ENCODE measurements at regions not wholly inside any gene's neighbourhood (a gene's known extent, or its start where the extent isn't known, plus 50 kb on each side); places are given as distances from the start of the nearest gene placed in this dataset.

GRCh38 chr22:46052331-46052771, 75.4 kb upstream of the WNT7B start:
- peak overlapping the region in 1 of 3 donors; percentile 53 for H3K4me3 ChIP-seq (ENCODE audit: low read length in 3 of 3)
- no peak for TF ChIP-seq CTCF (IDR thresholded peaks at IDR 0.05; ENCODE audit: borderline replicate concordance, extremely low read depth, insufficient read depth)

GRCh38 chr22:46052801-46053562, 76.0 kb upstream of the WNT7B start:
- intact Hi-C loops (cut with DNase I), result no loop called here
- Histone ChIP-seq H3K36me3 (ENCODE audit: control insufficient read depth in 2 of 3, insufficient read depth in 3 of 3, low read length in 3 of 3) (no peaks in the 10 kb centered on the region), H3K9ac (ENCODE audit: low read length in 3 of 3) (peak overlapping the region in 2 of 3 donors; percentile 34 to 75), H3K9me3 (ENCODE audit: control insufficient read depth in 2 of 3, insufficient read depth in 1 of 3, low read length in 3 of 3) (no peaks in the 10 kb centered on the region), H3K4me3 (ENCODE audit: low read length in 3 of 3) (peak overlapping the region; percentile 20 to 64 (median 53)), H3K4me1 (ENCODE audit: control insufficient read depth in 2 of 3, insufficient read depth in 2 of 3, low read depth in 1 of 3, low read length in 3 of 3) (peaks cover 2 to 48% (median 46%) of the 10 kb centered on the region in 3 donors), H3K27me3 (ENCODE audit: control insufficient read depth, insufficient read depth, low read length) (no peaks in the 10 kb centered on the region), H3K27ac (ENCODE audit: low read depth in 2 of 2, low read length in 2 of 2) (peak overlapping the region; percentile 98 to 99)
- DNase-seq (peak in 3 of 5 donors; percentile 63 to 85 (median 66)), FAIRE-seq (no peak)
- no peak for TF ChIP-seq CTCF (IDR thresholded peaks at IDR 0.05; ENCODE audit: borderline replicate concordance, extremely low read depth, insufficient read depth)

More at GRCh38 chr22:46052331-46052771, 75.4 kb upstream of the WNT7B start:
- Histone ChIP-seq H3K27me3 (ENCODE audit: control insufficient read depth, insufficient read depth, low read length) (no peaks in the 10 kb centered on the region), H3K36me3 (ENCODE audit: control insufficient read depth in 2 of 3, insufficient read depth in 3 of 3, low read length in 3 of 3) (no peaks in the 10 kb centered on the region), H3K9ac (ENCODE audit: low read length in 3 of 3) (peak overlapping the region in 2 of 3 donors; percentile 26 to 34), H3K27ac (ENCODE audit: low read depth in 2 of 2, low read length in 2 of 2) (peak overlapping the region; percentile 98 to 99), H3K4me1 (ENCODE audit: control insufficient read depth in 2 of 3, insufficient read depth in 2 of 3, low read depth in 1 of 3, low read length in 3 of 3) (peaks cover 0 to 42% (median 41%) of the 10 kb centered on the region in 3 donors), H3K9me3 (ENCODE audit: control insufficient read depth in 2 of 3, insufficient read depth in 1 of 3, low read length in 3 of 3) (no peaks in the 10 kb centered on the region)
- FAIRE-seq (no peak), DNase-seq (peak in 2 of 5 donors; percentile 42 to 74)
- intact Hi-C loops (cut with DNase I), result no loop called here

GRCh38 chr22:46053563-46054090, 76.7 kb upstream of the WNT7B start:
- peaks cover 2 to 51% (median 48%) of the 10 kb centered on the region in 3 donors for H3K4me1 ChIP-seq (ENCODE audit: control insufficient read depth in 2 of 3, insufficient read depth in 2 of 3, low read depth in 1 of 3, low read length in 3 of 3)
- peak overlapping the region in 2 of 3 donors; percentile 71 to 78 for H3K9ac ChIP-seq (ENCODE audit: low read length in 3 of 3)
- peak overlapping the region; percentile 98 to 99 for H3K27ac ChIP-seq (ENCODE audit: low read depth in 2 of 2, low read length in 2 of 2)
- no peaks in the 10 kb centered on the region for H3K27me3 ChIP-seq (ENCODE audit: control insufficient read depth, insufficient read depth, low read length)
- no peak for FAIRE-seq
- no peak for TF ChIP-seq CTCF (IDR thresholded peaks at IDR 0.05; ENCODE audit: borderline replicate concordance, extremely low read depth, insufficient read depth)
- intact Hi-C loops (cut with DNase I), result no loop called here
- H3K36me3 ChIP-seq (ENCODE audit: control insufficient read depth in 2 of 3, insufficient read depth in 3 of 3, low read length in 3 of 3), result no peaks in the 10 kb centered on the region
- peak in 4 of 5 donors; percentile 50 to 94 (median 81) for DNase-seq
- H3K4me3 ChIP-seq (ENCODE audit: low read length in 3 of 3), result peak overlapping the region in 2 of 3 donors; percentile 53 to 64
- H3K9me3 ChIP-seq (ENCODE audit: control insufficient read depth in 2 of 3, insufficient read depth in 1 of 3, low read length in 3 of 3), result no peaks in the 10 kb centered on the region
